ENCODE measurements at regions not wholly inside any gene's neighbourhood (a gene's known extent, or its start where the extent isn't known, plus 50 kb on each side); places are given as distances from the start of the nearest gene placed in this dataset.

- no peak for TF ChIP-seq CTCF (IDR thresholded peaks at IDR 0.05)
- TF ChIP-seq EZH2 (IDR thresholded peaks at IDR 0.05): no peak
- TF ChIP-seq EZH2phosphoT487 (IDR thresholded peaks at IDR 0.05): no peak
These were observed 110.3 kb upstream of the ABCC4 start for GRCh38 chr13:95411428-95412040.

Data from neural progenitor cell (in vitro differentiated cells).